Liver (tissue), 8 donors: ENCODE measurements at regions not wholly inside any gene's neighbourhood (a gene's known extent, or its start where the extent isn't known, plus 50 kb on each side); places are given as distances from the start of the nearest gene placed in this dataset.

Experiments
- DNase-seq: peaks from one replicate; pipeline ENCODE4 v3.0.0-alpha.2; 2017; ENCODE audit warnings: low spot score
- H3K27ac ChIP-seq, 2 donors: one replicate each; pipeline ENCODE4 v1.7.0; 2013; ENCODE audit warnings: inconsistent platforms in 2 of 2, low read length in 2 of 2, control low read depth in 1 of 2, low read depth in 1 of 2, mild to moderate bottlenecking in 1 of 2
- H3K27me3 ChIP-seq, 4 donors: one replicate each; pipeline versions ENCODE4 v1.6.1 to v1.7.0; 2013; ENCODE audit warnings: low read length in 3 of 4, inconsistent platforms in 1 of 4, mild to moderate bottlenecking in 1 of 4, moderate library complexity in 1 of 4; ENCODE audit not compliant: control insufficient read depth in 4 of 4, insufficient read depth in 4 of 4
- H3K36me3 ChIP-seq, 4 donors: one replicate each; pipeline versions ENCODE4 v1.6.1 to v1.7.0; 2013; ENCODE audit warnings: low read length in 3 of 4, mild to moderate bottlenecking in 3 of 4, low read depth in 1 of 4, moderate library complexity in 1 of 4; ENCODE audit not compliant: control insufficient read depth in 4 of 4, insufficient read depth in 3 of 4
- H3K4me1 ChIP-seq, 4 donors: one replicate each; pipeline versions ENCODE4 v1.6.1 to v1.7.0; 2013; ENCODE audit warnings: low read length in 3 of 4, mild to moderate bottlenecking in 3 of 4, moderate library complexity in 1 of 4; ENCODE audit not compliant: control insufficient read depth in 4 of 4, insufficient read depth in 4 of 4
- H3K4me3 ChIP-seq, 3 donors: one replicate each; pipeline versions ENCODE4 v1.6.1 to v1.7.0; 2013; ENCODE audit warnings: low read length in 3 of 3, control low read depth in 1 of 3, low read depth in 1 of 3, mild to moderate bottlenecking in 1 of 3
- H3K9ac ChIP-seq, 2 donors: one replicate each; pipeline ENCODE4 v1.7.0; 2013; ENCODE audit warnings: low read length in 2 of 2, mild to moderate bottlenecking in 2 of 2, moderate library complexity in 2 of 2, control low read depth in 1 of 2, low read depth in 1 of 2
- H3K9me3 ChIP-seq, 4 donors: one replicate each; pipeline versions ENCODE4 v1.6.1 to v1.7.0; 2013; ENCODE audit warnings: low read length in 3 of 4; ENCODE audit not compliant: control insufficient read depth in 4 of 4
- ATF3 ChIP-seq: IDR thresholded peaks from 2 replicates; pipeline ENCODE4 v1.6.1; 2016; ENCODE audit warnings: antibody characterized with exemption
- CTCF ChIP-seq: fragments of 150-350 bp; IDR thresholded peaks from 2 replicates; pipeline ENCODE4 v1.5.1; 2017; ENCODE audit warnings: improper control_type of control experiment, low read depth, low read length; ENCODE audit not compliant: missing input control
- EGR1 ChIP-seq, 2 donors: IDR thresholded peaks; 2 replicates each; pipeline ENCODE4 v1.6.1; 2016 to 2018; ENCODE audit warnings: antibody characterized with exemption in 2 of 2, low read depth in 2 of 2
- FOXA1 ChIP-seq: IDR thresholded peaks from 2 replicates; pipeline ENCODE4 v1.6.1; 2016; ENCODE audit warnings: antibody characterized with exemption
- FOXA2 ChIP-seq: IDR thresholded peaks from 2 replicates; pipeline ENCODE4 v1.6.1; 2016; ENCODE audit warnings: antibody characterized with exemption
- GABPA ChIP-seq, 2 donors: IDR thresholded peaks in 1 of 2; conservative IDR thresholded peaks in 1 of 2; 2 replicates each; pipeline ENCODE4 v1.6.1; 2016; ENCODE audit warnings: antibody characterized with exemption in 2 of 2, mild to moderate bottlenecking in 1 of 2, moderate library complexity in 1 of 2
- HNF4A ChIP-seq, 2 donors: conservative IDR thresholded peaks; 2 replicates each; pipeline ENCODE4 v1.6.1; 2016; ENCODE audit warnings: antibody characterized with exemption in 2 of 2, mild to moderate bottlenecking in 2 of 2
- HNF4G ChIP-seq: IDR thresholded peaks from 2 replicates; pipeline ENCODE4 v1.6.1; 2016; ENCODE audit warnings: antibody characterized with exemption
- JUND ChIP-seq, 2 donors: IDR thresholded peaks; 2 replicates each; pipeline ENCODE4 v1.6.1; 2016; ENCODE audit warnings: antibody characterized with exemption in 2 of 2
- MAX ChIP-seq: IDR thresholded peaks from 2 replicates; pipeline ENCODE4 v1.6.1; 2016; ENCODE audit warnings: antibody characterized with exemption
- NR2F2 ChIP-seq: IDR thresholded peaks from 2 replicates; pipeline ENCODE4 v1.6.1; 2016; ENCODE audit warnings: antibody characterized with exemption
- RAD21 ChIP-seq, 2 donors: IDR thresholded peaks; 2 replicates each; pipeline ENCODE4 v1.6.1; 2016; ENCODE audit warnings: antibody characterized with exemption in 2 of 2, mild to moderate bottlenecking in 2 of 2
- REST ChIP-seq: IDR thresholded peaks from 2 replicates; pipeline ENCODE4 v1.6.1; 2016; ENCODE audit warnings: antibody characterized with exemption, mild to moderate bottlenecking
- RXRA ChIP-seq, 2 donors: IDR thresholded peaks; 2 replicates each; pipeline ENCODE4 v1.6.1; 2017 to 2018; ENCODE audit warnings: antibody characterized with exemption in 2 of 2, mild to moderate bottlenecking in 1 of 2
- SP1 ChIP-seq: IDR thresholded peaks from 2 replicates; pipeline ENCODE4 v1.6.1; 2018; ENCODE audit warnings: antibody characterized with exemption, mild to moderate bottlenecking
- TAF1 ChIP-seq: conservative IDR thresholded peaks from 2 replicates; pipeline ENCODE4 v1.6.1; 2016; ENCODE audit warnings: antibody characterized with exemption, mild to moderate bottlenecking
- YY1 ChIP-seq: IDR thresholded peaks from 2 replicates; pipeline ENCODE4 v1.6.1; 2016; ENCODE audit warnings: antibody characterized with exemption, mild to moderate bottlenecking
- ZBTB33 ChIP-seq: IDR thresholded peaks from 2 replicates; pipeline ENCODE4 v1.6.1; 2016; ENCODE audit warnings: antibody characterized with exemption
- WGBS: extraction: QIAGEN DNeasy Blood & Tissue Kit; methylation state at CpG from one replicate; pipeline ENCODE4 v1.1.7; 2013; 5-methylcytosine and 5-hydroxymethylcytosine counted together
- donor health status: healthy.
- donor health status: healthy.
- donor health status: healthy.
- donor health status: healthy.
- donor health status: healthy.

- Histone ChIP-seq H3K4me1 (no peaks in the 10 kb centered on the region), H3K9me3 (no peaks in the 10 kb centered on the region), H3K4me3 (no peak overlapping the region), H3K27ac (no peak overlapping the region), H3K36me3 (no peaks in the 10 kb centered on the region), H3K9ac (no peak overlapping the region), H3K27me3 (no peaks in the 10 kb centered on the region)
- WGBS: 75% methylated on average over 2 of the region's 2 CpGs
- DNase-seq: no peak
- TF ChIP-seq YY1 (no peak), CTCF (no peak), HNF4G (no peak), ATF3 (no peak), NR2F2 (no peak)
These were observed 270.4 kb upstream of the RBMY1B start for GRCh38 chrY:21240662-21241310.

- no peak overlapping the region for H3K27ac ChIP-seq
- 86% methylated on average over 2 of the region's 2 CpGs for WGBS
These were observed 268.3 kb upstream of the RBMY1B start for GRCh38 chrY:21242793-21243192.

More at GRCh38 chrY:21242793-21243192, 268.3 kb upstream of the RBMY1B start:
- no peak overlapping the region for H3K9ac ChIP-seq
- no peaks in the 10 kb centered on the region for H3K36me3 ChIP-seq
- no peaks in the 10 kb centered on the region for H3K27me3 ChIP-seq
- TF ChIP-seq HNF4A (conservative IDR thresholded peaks at IDR 0.05): no peak
- TF ChIP-seq RAD21 (IDR thresholded peaks at IDR 0.05): no peak
- TF ChIP-seq YY1: no peak
- TF ChIP-seq GABPA (IDR thresholded peaks at IDR 0.05 in 1 of 2, conservative IDR thresholded peaks at IDR 0.05 in 1 of 2): no peak
- no peak for TF ChIP-seq CTCF
- no peak for TF ChIP-seq RXRA (IDR thresholded peaks at IDR 0.05)
- TF ChIP-seq NR2F2: no peak
- no peak for TF ChIP-seq ZBTB33
- no peak for TF ChIP-seq HNF4G
- TF ChIP-seq JUND (IDR thresholded peaks at IDR 0.05): no peak
- TF ChIP-seq TAF1: no peak
- no peak for TF ChIP-seq SP1
- no peak for TF ChIP-seq MAX
- no peak for TF ChIP-seq FOXA2
- no peak for TF ChIP-seq ATF3
- TF ChIP-seq FOXA1: no peak
- no peak for TF ChIP-seq EGR1 (IDR thresholded peaks at IDR 0.05; ENCODE audit: low read depth in 2 of 2)
- TF ChIP-seq REST: no peak
- no peaks in the 10 kb centered on the region for H3K4me1 ChIP-seq
- H3K4me3 ChIP-seq: no peak overlapping the region
- H3K9me3 ChIP-seq: no peaks in the 10 kb centered on the region
- no peak for DNase-seq
